Karpas-422 (cell line): ENCODE measurements at regions not wholly inside any gene's neighbourhood (a gene's known extent, or its start where the extent isn't known, plus 50 kb on each side); places are given as distances from the start of the nearest gene placed in this dataset.
A peak's percentile ranks its signal among the peaks of the same experiment; 100 is the strongest.
"Not testable (repeated sequence)": the region's sequence is repeated elsewhere in the genome, so short reads cannot be mapped to it uniquely, and the experiment has no call there.

Source experiments
- DNase-seq: peaks from one replicate; pipeline ENCODE4 v3.0.0-alpha.2; 2015
- H2AFZ ChIP-seq: fragments of 200-600 bp; sonication (generic); 2 replicates; pipeline ENCODE4 v1.6.1; 2014; ENCODE audit warnings: antibody characterized with exemption, low read length, mixed read lengths
- H3K27ac ChIP-seq: fragments of 200-600 bp; sonication (generic); 2 replicates; pipeline ENCODE4 v1.5.1; 2014; ENCODE audit warnings: mild to moderate bottlenecking, low read length, moderate library complexity
- H3K27me3 ChIP-seq: fragments of 200-600 bp; sonication (generic); 2 replicates; pipeline ENCODE4 v1.6.1; 2014; ENCODE audit warnings: low read length, mixed read lengths
- H3K36me3 ChIP-seq: fragments of 200-600 bp; sonication (generic); 2 replicates; pipeline ENCODE4 v1.6.1; 2014; ENCODE audit warnings: low read length, mixed read lengths; ENCODE audit not compliant: insufficient read depth
- H3K4me1 ChIP-seq: fragments of 200-600 bp; sonication (generic); 2 replicates; pipeline ENCODE4 v1.6.1; 2014; ENCODE audit warnings: mild to moderate bottlenecking, low read length, mixed read lengths
- H3K4me2 ChIP-seq: fragments of 200-600 bp; sonication (generic); 2 replicates; pipeline ENCODE4 v1.6.1; 2014; ENCODE audit warnings: low read length, low read depth, mild to moderate bottlenecking; ENCODE audit not compliant: poor library complexity, severe bottlenecking
- H3K4me3 ChIP-seq: fragments of 200-600 bp; sonication (generic); 2 replicates; pipeline ENCODE4 v1.5.1; 2014; ENCODE audit warnings: mild to moderate bottlenecking, antibody characterized with exemption, low read length, mixed read lengths
- H3K79me2 ChIP-seq: fragments of 200-600 bp; sonication (generic); 2 replicates; pipeline ENCODE4 v1.6.1; 2014; ENCODE audit warnings: mild to moderate bottlenecking, low read length, mixed read lengths
- H3K9ac ChIP-seq: fragments of 200-600 bp; sonication (generic); 2 replicates; pipeline ENCODE4 v1.6.0; 2014; ENCODE audit warnings: low read length
- H3K9me2 ChIP-seq: fragments of 200-600 bp; sonication (generic), shearing (Covaris generic); replicated peaks from 2 replicates; pipeline ENCODE4 v1.6.0; 2014; ENCODE audit warnings: mild to moderate bottlenecking, low read length, moderate library complexity; ENCODE audit not compliant: insufficient read depth
- H3K9me3 ChIP-seq: fragments of 300-700, 200-600 bp; sonication (generic); 2 replicates; pipeline ENCODE4 v1.6.1; 2014; ENCODE audit warnings: low read length, mixed read lengths
- H4K20me1 ChIP-seq: fragments of 200-600 bp; sonication (generic); 2 replicates; pipeline ENCODE4 v1.6.1; 2014; ENCODE audit warnings: mild to moderate bottlenecking, antibody characterized with exemption, low read length, low read depth; ENCODE audit not compliant: insufficient read depth

DNA sequence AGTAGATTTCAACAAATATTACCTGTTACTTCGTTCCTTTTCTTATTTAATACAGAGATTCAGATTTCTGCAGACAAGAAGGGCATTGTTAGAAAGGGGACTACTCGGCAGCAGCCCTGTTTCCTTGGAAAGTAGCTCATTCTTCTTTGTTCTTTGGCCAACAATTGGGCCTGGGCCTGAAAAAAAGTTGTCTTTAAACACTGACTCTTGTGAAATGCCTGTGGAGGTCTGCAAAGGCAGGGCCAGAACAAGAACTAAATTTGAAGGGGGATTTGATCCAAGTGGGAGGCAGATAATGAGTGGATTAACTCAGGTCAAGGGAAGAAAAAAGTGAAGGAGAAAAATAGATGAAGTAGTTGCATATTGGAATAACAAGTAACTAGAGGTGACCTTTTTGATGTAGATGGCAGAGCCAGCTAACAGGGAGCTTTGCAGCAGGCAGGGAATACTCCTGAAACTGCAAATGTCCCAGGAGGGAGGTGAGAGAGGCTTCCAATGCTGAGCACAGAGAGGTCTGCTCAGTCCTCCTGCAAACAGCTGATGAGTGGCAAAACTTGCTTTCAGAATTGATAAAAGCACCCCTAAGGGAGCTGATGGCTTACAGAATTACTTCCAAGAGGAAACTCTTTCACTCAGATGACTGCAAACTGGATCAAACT lies 393.2 kb upstream of the HS3ST1 start:
- no peaks in the 10 kb centered on the region for H3K79me2 ChIP-seq
- H3K36me3 ChIP-seq: no peaks in the 10 kb centered on the region
- H2AFZ ChIP-seq: no peak overlapping the region
- no peaks in the 10 kb centered on the region for H3K9me2 ChIP-seq
- H3K27me3 ChIP-seq: no peaks in the 10 kb centered on the region
- H3K4me2 ChIP-seq: no peak overlapping the region
- no peak overlapping the region for H3K4me3 ChIP-seq
- no peaks in the 10 kb centered on the region for H4K20me1 ChIP-seq
- H3K9me3 ChIP-seq: peaks cover 13% of the 10 kb centered on the region
- H3K4me1 ChIP-seq: no peaks in the 10 kb centered on the region
- no peak overlapping the region for H3K27ac ChIP-seq
- DNase-seq: no peak
- no peak overlapping the region for H3K9ac ChIP-seq

DNA sequence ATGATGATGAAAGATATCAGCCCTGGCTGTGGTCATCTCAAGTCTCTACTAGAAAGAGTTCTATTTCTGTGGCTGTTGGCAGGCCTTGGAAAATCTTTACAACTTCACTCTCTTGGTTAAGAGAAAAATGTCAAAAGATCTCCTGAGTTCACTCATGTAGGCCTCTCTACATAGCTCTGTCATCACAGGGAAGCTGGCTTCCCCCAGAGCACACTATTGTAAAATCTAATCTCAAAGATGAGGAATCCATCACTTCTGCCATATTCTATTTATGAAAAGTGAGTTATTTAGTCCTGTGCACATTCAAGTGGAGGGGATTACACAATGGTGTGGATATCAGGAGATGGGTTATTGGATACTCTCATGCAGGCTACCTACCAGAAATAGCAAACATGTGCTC lies 388.4 kb upstream of the HS3ST1 start:
- no peaks in the 10 kb centered on the region for H4K20me1 ChIP-seq
- no peaks in the 10 kb centered on the region; the same call in 1 of the 2 replicates for H3K9me3 ChIP-seq
- no peaks in the 10 kb centered on the region for H3K4me1 ChIP-seq
- H3K36me3 ChIP-seq: no peaks in the 10 kb centered on the region
- no peaks in the 10 kb centered on the region for H3K79me2 ChIP-seq
- no peak overlapping the region for H2AFZ ChIP-seq
- H3K9ac ChIP-seq: no peak overlapping the region
- DNase-seq: no peak
- H3K27me3 ChIP-seq: no peaks in the 10 kb centered on the region
- no peaks in the 10 kb centered on the region for H3K9me2 ChIP-seq
- no peak overlapping the region for H3K4me3 ChIP-seq
- no peak overlapping the region for H3K27ac ChIP-seq
- H3K4me2 ChIP-seq: no peak overlapping the region

- H3K4me2 ChIP-seq: no peak overlapping the region
These were observed 386.1 kb upstream of the HS3ST1 start for GRCh38 chr4:11814758-11815157.

GRCh38 chr4:11813951-11814446 lies 385.3 kb upstream of the HS3ST1 start:
- DNase-seq: no peak
- Histone ChIP-seq H3K9me2 (no peaks in the 10 kb centered on the region), H2AFZ (no peak overlapping the region), H3K4me1 (no peaks in the 10 kb centered on the region), H3K4me3 (no peak overlapping the region), H3K27ac (no peak overlapping the region), H3K36me3 (no peaks in the 10 kb centered on the region), H3K4me2 (no peak overlapping the region), H3K9ac (no peak overlapping the region), H4K20me1 (no peaks in the 10 kb centered on the region), H3K79me2 (no peaks in the 10 kb centered on the region), H3K9me3 (no peaks in the 10 kb centered on the region), H3K27me3 (no peaks in the 10 kb centered on the region)

More at GRCh38 chr4:11814758-11815157, 386.1 kb upstream of the HS3ST1 start:
- H3K36me3 ChIP-seq: no peaks in the 10 kb centered on the region
- no peak overlapping the region for H3K9ac ChIP-seq
- no peaks in the 10 kb centered on the region for H3K79me2 ChIP-seq
- no peak overlapping the region for H3K4me3 ChIP-seq
- no peaks in the 10 kb centered on the region for H3K27me3 ChIP-seq
- H3K4me1 ChIP-seq: no peaks in the 10 kb centered on the region
- H3K9me2 ChIP-seq: no peaks in the 10 kb centered on the region
- H4K20me1 ChIP-seq: no peaks in the 10 kb centered on the region
- no peak for DNase-seq
- H3K9me3 ChIP-seq: no peaks in the 10 kb centered on the region
- H2AFZ ChIP-seq: no peak overlapping the region
- no peak overlapping the region for H3K27ac ChIP-seq

DNA sequence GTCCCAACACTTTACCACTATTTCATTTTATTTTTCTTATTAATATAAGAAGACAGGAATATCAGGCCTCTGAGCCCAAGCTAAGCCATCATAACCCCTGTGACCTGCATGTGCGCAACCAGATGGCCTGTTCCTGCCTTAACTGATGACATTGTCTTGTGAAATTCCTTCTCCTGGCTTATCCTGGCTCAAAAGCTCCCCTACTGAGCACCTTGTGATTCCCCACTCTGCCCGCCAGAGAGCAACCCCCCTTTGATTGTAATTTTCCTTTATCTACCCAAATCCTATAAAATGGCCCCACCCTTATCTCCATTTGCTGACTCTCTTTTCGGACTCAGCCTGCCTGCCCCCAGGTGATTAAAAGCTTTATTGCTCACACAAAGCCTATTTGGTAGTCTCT lies 382.8 kb upstream of the HS3ST1 start:
- H3K36me3 ChIP-seq, H3K79me2 ChIP-seq, H3K9me3 ChIP-seq: not testable (repeated sequence)

DNA sequence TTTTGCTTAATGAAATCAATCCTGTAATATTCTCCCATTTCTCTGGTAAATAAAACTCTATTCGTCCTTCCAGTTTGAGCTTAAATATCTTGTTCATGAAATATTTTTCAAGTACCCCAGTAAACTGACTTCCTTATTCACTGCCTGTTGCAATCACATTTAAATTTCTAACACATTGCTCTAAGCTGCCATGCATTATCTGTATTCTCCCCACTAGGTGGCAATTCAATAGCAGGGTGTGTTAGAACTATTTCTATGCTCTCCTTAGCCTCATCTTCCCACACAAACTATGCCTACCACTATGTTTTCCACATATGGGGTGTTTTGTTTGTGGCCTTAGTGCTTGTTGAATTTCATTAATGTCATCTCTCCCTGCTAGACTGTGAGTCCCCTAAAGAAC lies 377.1 kb upstream of the HS3ST1 start:
- Histone ChIP-seq H3K27ac (no peak overlapping the region), H3K4me2 (no peak overlapping the region)

More for the DNA sequence above, 382.8 kb upstream of the HS3ST1 start:
- H3K9me2 ChIP-seq, H3K27me3 ChIP-seq, H4K20me1 ChIP-seq, H3K4me1 ChIP-seq, H3K27ac ChIP-seq, H3K4me2 ChIP-seq, H3K4me3 ChIP-seq, H2AFZ ChIP-seq, DNase-seq, H3K9ac ChIP-seq: not testable (repeated sequence)

GRCh38 chr4:11801466-11802446 lies 373.1 kb upstream of the HS3ST1 start:
- Histone ChIP-seq H3K36me3 (no peaks in the 10 kb centered on the region), H3K9ac (no peak overlapping the region)

More for the DNA sequence above, 377.1 kb upstream of the HS3ST1 start:
- Histone ChIP-seq H3K4me3 (no peak overlapping the region), H4K20me1 (no peaks in the 10 kb centered on the region), H3K9ac (no peak overlapping the region), H2AFZ (no peak overlapping the region), H3K9me3 (no peaks in the 10 kb centered on the region), H3K36me3 (no peaks in the 10 kb centered on the region), H3K4me1 (no peaks in the 10 kb centered on the region), H3K9me2 (no peaks in the 10 kb centered on the region), H3K27me3 (no peaks in the 10 kb centered on the region), H3K79me2 (no peaks in the 10 kb centered on the region)
- DNase-seq: peak; percentile 60

GRCh38 chr4:11799196-11799595 lies 370.5 kb upstream of the HS3ST1 start:
- no peaks in the 10 kb centered on the region for H3K36me3 ChIP-seq
- H3K4me2 ChIP-seq: no peak overlapping the region
- no peaks in the 10 kb centered on the region for H4K20me1 ChIP-seq
- H3K79me2 ChIP-seq: no peaks in the 10 kb centered on the region
- no peak for DNase-seq
- H3K9ac ChIP-seq: no peak overlapping the region
- H2AFZ ChIP-seq: no peak overlapping the region
- no peak overlapping the region for H3K4me3 ChIP-seq
- no peak overlapping the region for H3K27ac ChIP-seq
- H3K4me1 ChIP-seq: no peaks in the 10 kb centered on the region
- H3K9me2 ChIP-seq: no peaks in the 10 kb centered on the region
- no peaks in the 10 kb centered on the region for H3K9me3 ChIP-seq
- H3K27me3 ChIP-seq: no peaks in the 10 kb centered on the region

More at GRCh38 chr4:11801466-11802446, 373.1 kb upstream of the HS3ST1 start:
- Histone ChIP-seq H3K9me3 (no peaks in the 10 kb centered on the region), H4K20me1 (no peaks in the 10 kb centered on the region), H3K4me1 (no peaks in the 10 kb centered on the region), H3K9me2 (no peaks in the 10 kb centered on the region), H3K27ac (no peak overlapping the region), H3K79me2 (no peaks in the 10 kb centered on the region), H3K27me3 (no peaks in the 10 kb centered on the region), H3K4me3 (no peak overlapping the region), H2AFZ (no peak overlapping the region), H3K4me2 (no peak overlapping the region)
- no peak for DNase-seq
